Neuronal stem cell (in vitro differentiated cells): ENCODE measurements at regions not wholly inside any gene's neighbourhood (a gene's known extent, or its start where the extent isn't known, plus 50 kb on each side); places are given as distances from the start of the nearest gene placed in this dataset.
A peak's percentile ranks its signal among the peaks of the same experiment; 100 is the strongest.

ENCODE experiments used
- DNase-seq: peaks from one replicate; pipeline ENCODE4 v3.0.0-alpha.2; 2013; ENCODE audit warnings: low spot score
- H2AFZ ChIP-seq: one replicate; pipeline ENCODE4 v1.6.1; 2013; ENCODE audit warnings: mild to moderate bottlenecking, low read length, inconsistent platforms
- H2AK5ac ChIP-seq: 2 replicates; pipeline ENCODE4 v1.6.1; 2013; ENCODE audit warnings: low read depth, mild to moderate bottlenecking, inconsistent platforms, low read length, moderate library complexity, mixed read lengths
- H2BK120ac ChIP-seq: 2 replicates; pipeline ENCODE4 v1.6.1; 2013; ENCODE audit warnings: low read depth, mild to moderate bottlenecking, inconsistent platforms, low read length, moderate library complexity, mixed read lengths
- H2BK12ac ChIP-seq: one replicate; pipeline ENCODE4 v1.6.1; 2013; ENCODE audit warnings: low read length, inconsistent platforms
- H2BK15ac ChIP-seq: 2 replicates; pipeline ENCODE4 v1.6.1; 2013; ENCODE audit warnings: mild to moderate bottlenecking, low read length, inconsistent platforms, mixed read lengths
- H2BK5ac ChIP-seq: one replicate; pipeline ENCODE4 v1.6.1; 2013; ENCODE audit warnings: inconsistent platforms, mild to moderate bottlenecking, low read length, moderate library complexity
- H3K14ac ChIP-seq: one replicate; pipeline ENCODE4 v1.6.1; 2013; ENCODE audit warnings: low read length, inconsistent platforms
- H3K18ac ChIP-seq: 2 replicates; pipeline ENCODE4 v1.6.1; 2013; ENCODE audit warnings: low read length, inconsistent platforms
- H3K23ac ChIP-seq: 2 replicates; pipeline ENCODE4 v1.6.1; 2013; ENCODE audit warnings: low read depth, mild to moderate bottlenecking, mixed read lengths, low read length, inconsistent platforms; ENCODE audit not compliant: poor library complexity
- H3K27ac ChIP-seq: replicated peaks from 3 replicates; pipeline ENCODE4 v1.5.1; 2013; ENCODE audit warnings: low read length, inconsistent platforms
- H3K27me3 ChIP-seq, 3 experiments: 2 replicates each; pipeline ENCODE4 v1.6.1; 2013; ENCODE audit warnings: low read length in 3 of 3, mild to moderate bottlenecking in 2 of 3, inconsistent platforms in 1 of 3, low read depth in 1 of 3, mixed read lengths in 1 of 3, moderate library complexity in 1 of 3; ENCODE audit not compliant: control insufficient read depth in 3 of 3, insufficient read depth in 3 of 3
- H3K36me3 ChIP-seq, 2 donors: replicated peaks in 1 of 2; 2 replicates each; pipeline ENCODE4 v1.6.1; 2013; ENCODE audit warnings: low read length in 2 of 2; ENCODE audit not compliant: control insufficient read depth in 2 of 2, insufficient read depth in 2 of 2
- H3K4ac ChIP-seq: 2 replicates; pipeline ENCODE4 v1.6.1; 2013; ENCODE audit warnings: inconsistent platforms, mild to moderate bottlenecking, low read length, moderate library complexity
- H3K4me1 ChIP-seq, 2 donors: 1 replicate in 1 of 2; 2 replicates in 1 of 2; pipeline ENCODE4 v1.6.1; 2013; ENCODE audit warnings: low read length in 2 of 2, low read depth in 1 of 2; ENCODE audit not compliant: control insufficient read depth in 2 of 2, insufficient read depth in 1 of 2
- H3K4me2 ChIP-seq: one replicate; pipeline ENCODE4 v1.6.1; 2013; ENCODE audit warnings: mild to moderate bottlenecking, low read length, inconsistent platforms; ENCODE audit not compliant: insufficient read depth, poor library complexity, severe bottlenecking
- H3K4me3 ChIP-seq, 2 donors: 2 replicates each; pipeline ENCODE4 v1.5.1; 2013; ENCODE audit warnings: low read length in 2 of 2, mild to moderate bottlenecking in 2 of 2, inconsistent platforms in 1 of 2, moderate library complexity in 1 of 2
- H3K79me1 ChIP-seq: one replicate; pipeline ENCODE4 v1.6.1; 2013; ENCODE audit warnings: low read depth, mild to moderate bottlenecking, inconsistent platforms, low read length, moderate library complexity
- H3K9ac ChIP-seq: one replicate; pipeline ENCODE4 v1.6.1; 2013; ENCODE audit warnings: mild to moderate bottlenecking, low read depth, low read length, inconsistent platforms; ENCODE audit not compliant: poor library complexity
- H3K9me3 ChIP-seq, 2 donors: replicated peaks in 1 of 2; 2 replicates each; pipeline versions ENCODE3 to v1.6.1; 2013; ENCODE audit warnings: low read length in 2 of 2, mild to moderate bottlenecking in 2 of 2, inconsistent platforms in 1 of 2, low read depth in 1 of 2, mixed read lengths in 1 of 2, moderate library complexity in 1 of 2; ENCODE audit not compliant: control insufficient read depth in 2 of 2, insufficient read depth in 1 of 2
- H4K8ac ChIP-seq: one replicate; pipeline ENCODE4 v1.6.1; 2013; ENCODE audit warnings: low read depth, mild to moderate bottlenecking, inconsistent platforms, low read length, moderate library complexity
- H4K91ac ChIP-seq: one replicate; pipeline ENCODE4 v1.6.1; 2013; ENCODE audit warnings: low read length, low read depth, mild to moderate bottlenecking, inconsistent platforms; ENCODE audit not compliant: poor library complexity
- WGBS, 2 donors: extraction: QIAGEN DNeasy Blood & Tissue Kit; methylation state at CpG; one replicate each; pipeline ENCODE4 v1.1.7; 2013; ENCODE audit warnings: missing lambda C conversion rate in 2 of 2, mixed read lengths in 1 of 2; ENCODE audit not compliant: insufficient read length in 2 of 2, insufficient replicate concordance in 1 of 2; ENCODE audit errors: extremely low coverage in 2 of 2; 5-methylcytosine and 5-hydroxymethylcytosine counted together

GRCh38 chr11:127073621-127074020, 73.1 kb upstream of the KIRREL3 start:
- Histone ChIP-seq H4K91ac (no peak overlapping the region), H3K14ac (no peak overlapping the region), H3K9me3 (no peaks in the 10 kb centered on the region), H3K36me3 (no peaks in the 10 kb centered on the region), H3K79me1 (no peaks in the 10 kb centered on the region), H2AK5ac (no peak overlapping the region), H3K4ac (no peak overlapping the region), H3K4me2 (no peak overlapping the region), H3K27ac (no peak overlapping the region), H3K4me3 (no peak overlapping the region), H2BK12ac (no peak overlapping the region), H2BK5ac (no peak overlapping the region), H3K18ac (no peak overlapping the region), H2BK15ac (no peak overlapping the region), H2AFZ (no peak overlapping the region), H3K9ac (no peak overlapping the region), H2BK120ac (no peak overlapping the region), H3K27me3 (no peaks in the 10 kb centered on the region), H3K23ac (no peak overlapping the region), H4K8ac (no peak overlapping the region), H3K4me1 (no peaks in the 10 kb centered on the region)
- WGBS, 2 donors = no CpG with 5 or more reads among the region's 4 CpGs
- DNase-seq = no peak

- H3K18ac ChIP-seq = peak overlapping the region; percentile 21
- no peak overlapping the region for H2AK5ac ChIP-seq
- H3K4me2 ChIP-seq = no peak overlapping the region
- H3K27me3 ChIP-seq = no peaks in the 10 kb centered on the region
- no peak overlapping the region for H2BK120ac ChIP-seq
- H3K4me1 ChIP-seq = no peaks in the 10 kb centered on the region
- no peak overlapping the region for H3K4me3 ChIP-seq
- H3K14ac ChIP-seq = no peak overlapping the region
- H2BK5ac ChIP-seq = no peak overlapping the region
- no peak for DNase-seq
- no CpG with 5 or more reads among the region's 7 CpGs for WGBS, 2 donors
- H3K23ac ChIP-seq = no peak overlapping the region
- no peaks in the 10 kb centered on the region for H3K9me3 ChIP-seq
- no peak overlapping the region for H2BK15ac ChIP-seq
- H3K79me1 ChIP-seq = no peaks in the 10 kb centered on the region
- H4K91ac ChIP-seq = no peak overlapping the region
- no peaks in the 10 kb centered on the region for H3K36me3 ChIP-seq
- H3K27ac ChIP-seq = no peak overlapping the region
- H3K4ac ChIP-seq = no peak overlapping the region
- H2AFZ ChIP-seq = no peak overlapping the region
- no peak overlapping the region for H4K8ac ChIP-seq
- no peak overlapping the region for H2BK12ac ChIP-seq
- H3K9ac ChIP-seq = no peak overlapping the region
Measured at GRCh38 chr11:127071606-127072005, 71.0 kb upstream of the KIRREL3 start.

DNA sequence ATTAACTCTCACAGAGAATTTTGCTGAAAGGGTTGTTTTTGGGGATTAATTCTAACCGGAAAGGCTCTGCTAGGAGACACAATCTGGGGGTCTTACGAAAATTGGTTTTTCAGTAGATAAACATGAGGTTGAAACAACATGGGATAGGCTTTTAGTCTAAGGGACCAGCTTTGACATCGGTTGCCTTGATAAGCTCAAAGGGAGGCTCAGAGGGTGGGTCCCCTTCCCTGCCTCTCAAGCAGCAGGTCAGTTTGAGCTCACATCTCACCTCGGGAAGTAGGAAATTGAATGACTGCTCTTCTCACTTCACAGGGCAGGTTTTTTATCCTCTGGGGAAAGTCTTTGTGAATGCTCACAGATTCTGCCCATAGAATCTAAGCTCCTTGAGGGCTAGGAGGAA, 70.2 kb upstream of the KIRREL3 start:
- no peak overlapping the region for H2AFZ ChIP-seq
- H3K9me3 ChIP-seq = no peaks in the 10 kb centered on the region
- H3K23ac ChIP-seq = no peak overlapping the region
- H3K27me3 ChIP-seq = no peaks in the 10 kb centered on the region
- H3K4me3 ChIP-seq = no peak overlapping the region
- no peaks in the 10 kb centered on the region for H3K36me3 ChIP-seq
- no peak overlapping the region for H2BK120ac ChIP-seq
- H2BK12ac ChIP-seq = no peak overlapping the region
- H4K8ac ChIP-seq = no peak overlapping the region
- no peak overlapping the region for H3K4ac ChIP-seq
- H3K79me1 ChIP-seq = no peaks in the 10 kb centered on the region
- no peak overlapping the region for H3K14ac ChIP-seq
- H3K9ac ChIP-seq = no peak overlapping the region
- no peaks in the 10 kb centered on the region for H3K4me1 ChIP-seq
- no peak overlapping the region for H3K4me2 ChIP-seq
- no peak overlapping the region for H2BK15ac ChIP-seq
- H4K91ac ChIP-seq = no peak overlapping the region
- no peak overlapping the region for H3K18ac ChIP-seq
- WGBS, 2 donors = no CpG with 5 or more reads among the region's 4 CpGs
- no peak overlapping the region for H2AK5ac ChIP-seq
- DNase-seq = no peak
- H2BK5ac ChIP-seq = no peak overlapping the region
- H3K27ac ChIP-seq = no peak overlapping the region

DNA sequence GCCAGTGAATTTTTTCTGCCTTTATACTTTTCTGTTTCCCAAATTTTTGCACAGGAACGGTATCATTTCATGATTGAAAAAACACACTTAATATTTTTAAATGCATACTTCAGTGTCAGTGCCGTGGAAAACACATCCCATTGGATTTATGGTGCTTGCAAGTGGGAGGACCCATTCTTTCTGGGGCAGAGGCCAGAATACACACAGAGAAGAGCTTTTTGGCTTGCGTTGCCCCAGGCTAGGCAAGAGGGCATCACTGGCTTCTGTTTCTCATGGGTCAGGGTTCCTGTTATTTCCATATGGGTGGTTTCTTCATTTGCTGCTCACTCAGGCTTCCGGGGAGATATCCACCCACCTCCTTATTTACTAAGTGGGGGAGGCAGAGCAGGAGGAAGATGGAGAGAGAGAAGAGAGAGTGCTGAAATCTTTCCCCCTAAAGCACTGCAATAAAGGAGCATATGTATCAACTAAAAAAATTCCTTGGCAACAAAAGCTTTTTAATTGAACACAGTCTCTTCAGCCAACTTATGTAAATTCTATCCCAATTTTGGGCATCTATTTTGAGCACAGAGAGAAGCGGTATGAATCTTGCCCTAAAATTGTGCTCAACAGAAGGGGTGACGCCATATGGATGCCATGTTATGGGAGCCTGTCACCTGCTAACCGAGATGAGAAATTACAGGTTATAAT, 66.0 kb upstream of the KIRREL3 start:
- Histone ChIP-seq H3K4me2 (no peak overlapping the region), H2BK5ac (no peak overlapping the region), H3K23ac (no peak overlapping the region), H3K14ac (no peak overlapping the region), H3K9ac (no peak overlapping the region), H3K18ac (no peak overlapping the region), H3K36me3 (no peaks in the 10 kb centered on the region), H2AFZ (no peak overlapping the region), H3K4ac (no peak overlapping the region), H2BK15ac (no peak overlapping the region), H3K27ac (no peak overlapping the region), H2AK5ac (no peak overlapping the region), H4K8ac (no peak overlapping the region), H3K4me1 (peaks cover 0 to 5% of the 10 kb centered on the region in 2 donors), H2BK12ac (no peak overlapping the region), H2BK120ac (no peak overlapping the region), H3K4me3 (no peak overlapping the region), H4K91ac (no peak overlapping the region), H3K27me3 (no peaks in the 10 kb centered on the region), H3K9me3 (no peaks in the 10 kb centered on the region), H3K79me1 (no peaks in the 10 kb centered on the region)
- DNase-seq = no peak
- no CpG with 5 or more reads among the region's 7 CpGs for WGBS, 2 donors
